ENCODE measurements at regions not wholly inside any gene's neighbourhood (a gene's known extent, or its start where the extent isn't known, plus 50 kb on each side); places are given as distances from the start of the nearest gene placed in this dataset.
A peak's percentile ranks its signal among the peaks of the same experiment; 100 is the strongest.

DNA sequence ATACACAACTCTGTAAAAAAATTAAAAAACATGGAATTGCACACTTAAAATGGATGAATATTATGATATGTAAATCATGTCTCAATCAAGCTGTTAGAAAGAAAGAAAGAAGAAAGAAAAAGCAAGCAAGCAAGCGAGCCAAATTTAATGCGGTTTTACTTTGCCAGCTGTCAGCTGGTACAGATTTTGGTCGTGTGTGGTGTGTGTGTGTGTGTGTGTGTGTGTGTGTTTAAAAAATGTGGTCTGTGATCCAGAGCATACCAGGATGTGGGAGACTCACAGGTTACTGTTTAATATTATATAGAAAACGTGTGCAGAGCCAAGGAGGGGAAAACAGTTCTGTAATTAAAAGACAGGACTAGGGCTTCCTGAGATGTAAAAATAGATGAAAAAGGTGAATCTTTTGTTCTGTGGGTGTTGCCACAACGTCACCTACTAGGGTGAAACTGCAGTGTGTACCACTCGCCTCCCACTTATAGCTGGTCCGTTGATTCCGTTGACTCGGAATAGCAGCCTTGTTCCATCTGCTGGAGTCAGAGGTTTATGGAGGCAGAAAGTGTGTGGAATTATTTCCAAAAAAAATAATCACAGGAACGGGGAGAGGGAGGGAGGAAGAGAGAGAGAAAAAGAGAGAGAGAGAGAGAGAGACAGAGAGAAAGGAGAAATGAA lies 197.7 kb downstream of the BCAS1 start:
- Histone ChIP-seq H3K4me1 (ENCODE audit: control insufficient read depth in 4 of 4, insufficient read depth in 4 of 4, low read length in 3 of 4) (peaks cover 5 to 20% (median 16%) of the 10 kb centered on the region in 4 donors), H3K9ac (ENCODE audit: low read depth in 1 of 2, low read length in 2 of 2) (no peak overlapping the region), H3K27ac (ENCODE audit: low read depth in 1 of 2, low read length in 2 of 2) (peak overlapping the region in 1 of 2 donors; percentile 40), H3K4me3 (ENCODE audit: low read depth in 1 of 3, low read length in 3 of 3) (no peak overlapping the region), H3K27me3 (ENCODE audit: control insufficient read depth in 4 of 4, insufficient read depth in 4 of 4, low read length in 3 of 4) (no peaks in the 10 kb centered on the region), H3K9me3 (ENCODE audit: control insufficient read depth in 4 of 4, low read length in 3 of 4) (no peaks in the 10 kb centered on the region), H3K36me3 (ENCODE audit: control insufficient read depth in 4 of 4, insufficient read depth in 3 of 4, low read depth in 1 of 4, low read length in 3 of 4) (no peaks in the 10 kb centered on the region)
- WGBS: 67% methylated on average over 10 of the region's 10 CpGs
- no peak for TF ChIP-seq TAF1 (conservative IDR thresholded peaks at IDR 0.05)
- DNase-seq (ENCODE audit: low spot score): no peak

DNA sequence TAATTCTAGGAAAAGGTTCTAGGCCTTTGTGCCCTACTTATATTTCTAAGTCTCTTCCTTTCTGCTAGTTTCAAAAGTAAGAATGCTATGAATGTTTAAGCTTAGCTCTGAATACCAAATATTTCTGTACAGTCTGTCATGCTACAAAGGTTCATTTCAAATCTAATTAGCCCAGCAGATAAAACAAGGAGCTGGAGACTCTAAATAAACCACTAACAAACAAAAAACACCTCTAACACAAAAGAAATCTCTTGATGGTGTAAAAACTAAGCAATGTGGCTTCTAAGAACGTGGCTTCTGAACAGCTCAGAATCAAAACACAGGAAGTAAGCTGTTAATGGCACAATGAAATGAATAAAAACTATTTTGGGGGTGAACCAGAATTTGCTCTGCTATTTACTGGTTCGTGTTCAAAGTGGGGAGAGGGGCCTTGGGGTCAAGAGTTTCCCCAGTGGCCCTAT lies 198.3 kb downstream of the BCAS1 start:
- H3K4me3 ChIP-seq (ENCODE audit: low read depth in 1 of 3, low read length in 3 of 3): no peak overlapping the region
- H3K36me3 ChIP-seq (ENCODE audit: control insufficient read depth in 4 of 4, insufficient read depth in 3 of 4, low read depth in 1 of 4, low read length in 3 of 4): no peaks in the 10 kb centered on the region
- H3K9me3 ChIP-seq (ENCODE audit: control insufficient read depth in 4 of 4, low read length in 3 of 4): no peaks in the 10 kb centered on the region
- no peaks in the 10 kb centered on the region for H3K27me3 ChIP-seq (ENCODE audit: control insufficient read depth in 4 of 4, insufficient read depth in 4 of 4, low read length in 3 of 4)
- peak overlapping the region in 1 of 2 donors; percentile 59 for H3K9ac ChIP-seq (ENCODE audit: low read depth in 1 of 2, low read length in 2 of 2)
- DNase-seq (ENCODE audit: low spot score): no peak
- peaks cover 6 to 22% (median 17%) of the 10 kb centered on the region in 4 donors for H3K4me1 ChIP-seq (ENCODE audit: control insufficient read depth in 4 of 4, insufficient read depth in 4 of 4, low read length in 3 of 4)
- H3K27ac ChIP-seq (ENCODE audit: low read depth in 1 of 2, low read length in 2 of 2): peak overlapping the region in 1 of 2 donors; percentile 40
- TF ChIP-seq RAD21 (IDR thresholded peaks at IDR 0.05): no peak
- TF ChIP-seq GABPA (IDR thresholded peaks at IDR 0.05 in 1 of 2, conservative IDR thresholded peaks at IDR 0.05 in 1 of 2): no peak
- TF ChIP-seq, protein P1, sequence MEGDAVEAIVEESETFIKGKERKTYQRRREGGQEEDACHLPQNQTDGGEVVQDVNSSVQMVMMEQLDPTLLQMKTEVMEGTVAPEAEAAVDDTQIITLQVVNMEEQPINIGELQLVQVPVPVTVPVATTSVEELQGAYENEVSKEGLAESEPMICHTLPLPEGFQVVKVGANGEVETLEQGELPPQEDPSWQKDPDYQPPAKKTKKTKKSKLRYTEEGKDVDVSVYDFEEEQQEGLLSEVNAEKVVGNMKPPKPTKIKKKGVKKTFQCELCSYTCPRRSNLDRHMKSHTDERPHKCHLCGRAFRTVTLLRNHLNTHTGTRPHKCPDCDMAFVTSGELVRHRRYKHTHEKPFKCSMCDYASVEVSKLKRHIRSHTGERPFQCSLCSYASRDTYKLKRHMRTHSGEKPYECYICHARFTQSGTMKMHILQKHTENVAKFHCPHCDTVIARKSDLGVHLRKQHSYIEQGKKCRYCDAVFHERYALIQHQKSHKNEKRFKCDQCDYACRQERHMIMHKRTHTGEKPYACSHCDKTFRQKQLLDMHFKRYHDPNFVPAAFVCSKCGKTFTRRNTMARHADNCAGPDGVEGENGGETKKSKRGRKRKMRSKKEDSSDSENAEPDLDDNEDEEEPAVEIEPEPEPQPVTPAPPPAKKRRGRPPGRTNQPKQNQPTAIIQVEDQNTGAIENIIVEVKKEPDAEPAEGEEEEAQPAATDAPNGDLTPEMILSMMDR (IDR thresholded peaks at IDR 0.05; ENCODE audit: low read depth, low read length, missing input control): no peak
- TF ChIP-seq SP1 (IDR thresholded peaks at IDR 0.05): no peak
- TF ChIP-seq NR2F2 (IDR thresholded peaks at IDR 0.05): no peak
- no peak for TF ChIP-seq EGR1 (IDR thresholded peaks at IDR 0.05; ENCODE audit: low read depth in 2 of 2)
- TF ChIP-seq HNF4A (conservative IDR thresholded peaks at IDR 0.05): no peak
- TF ChIP-seq, protein P2, sequence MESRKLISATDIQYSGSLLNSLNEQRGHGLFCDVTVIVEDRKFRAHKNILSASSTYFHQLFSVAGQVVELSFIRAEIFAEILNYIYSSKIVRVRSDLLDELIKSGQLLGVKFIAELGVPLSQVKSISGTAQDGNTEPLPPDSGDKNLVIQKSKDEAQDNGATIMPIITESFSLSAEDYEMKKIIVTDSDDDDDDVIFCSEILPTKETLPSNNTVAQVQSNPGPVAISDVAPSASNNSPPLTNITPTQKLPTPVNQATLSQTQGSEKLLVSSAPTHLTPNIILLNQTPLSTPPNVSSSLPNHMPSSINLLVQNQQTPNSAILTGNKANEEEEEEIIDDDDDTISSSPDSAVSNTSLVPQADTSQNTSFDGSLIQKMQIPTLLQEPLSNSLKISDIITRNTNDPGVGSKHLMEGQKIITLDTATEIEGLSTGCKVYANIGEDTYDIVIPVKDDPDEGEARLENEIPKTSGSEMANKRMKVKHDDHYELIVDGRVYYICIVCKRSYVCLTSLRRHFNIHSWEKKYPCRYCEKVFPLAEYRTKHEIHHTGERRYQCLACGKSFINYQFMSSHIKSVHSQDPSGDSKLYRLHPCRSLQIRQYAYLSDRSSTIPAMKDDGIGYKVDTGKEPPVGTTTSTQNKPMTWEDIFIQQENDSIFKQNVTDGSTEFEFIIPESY (IDR thresholded peaks at IDR 0.05): no peak
- TF ChIP-seq FOXA2 (IDR thresholded peaks at IDR 0.05): no peak
- TF ChIP-seq JUND (IDR thresholded peaks at IDR 0.05): no peak
- no peak for TF ChIP-seq YY1 (IDR thresholded peaks at IDR 0.05)
- TF ChIP-seq HNF4G (IDR thresholded peaks at IDR 0.05): no peak
- TF ChIP-seq, protein P3, sequence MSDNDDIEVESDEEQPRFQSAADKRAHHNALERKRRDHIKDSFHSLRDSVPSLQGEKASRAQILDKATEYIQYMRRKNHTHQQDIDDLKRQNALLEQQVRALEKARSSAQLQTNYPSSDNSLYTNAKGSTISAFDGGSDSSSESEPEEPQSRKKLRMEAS (IDR thresholded peaks at IDR 0.05): no peak
- no peak for TF ChIP-seq FOXA1 (IDR thresholded peaks at IDR 0.05)
- TF ChIP-seq, protein P4, sequence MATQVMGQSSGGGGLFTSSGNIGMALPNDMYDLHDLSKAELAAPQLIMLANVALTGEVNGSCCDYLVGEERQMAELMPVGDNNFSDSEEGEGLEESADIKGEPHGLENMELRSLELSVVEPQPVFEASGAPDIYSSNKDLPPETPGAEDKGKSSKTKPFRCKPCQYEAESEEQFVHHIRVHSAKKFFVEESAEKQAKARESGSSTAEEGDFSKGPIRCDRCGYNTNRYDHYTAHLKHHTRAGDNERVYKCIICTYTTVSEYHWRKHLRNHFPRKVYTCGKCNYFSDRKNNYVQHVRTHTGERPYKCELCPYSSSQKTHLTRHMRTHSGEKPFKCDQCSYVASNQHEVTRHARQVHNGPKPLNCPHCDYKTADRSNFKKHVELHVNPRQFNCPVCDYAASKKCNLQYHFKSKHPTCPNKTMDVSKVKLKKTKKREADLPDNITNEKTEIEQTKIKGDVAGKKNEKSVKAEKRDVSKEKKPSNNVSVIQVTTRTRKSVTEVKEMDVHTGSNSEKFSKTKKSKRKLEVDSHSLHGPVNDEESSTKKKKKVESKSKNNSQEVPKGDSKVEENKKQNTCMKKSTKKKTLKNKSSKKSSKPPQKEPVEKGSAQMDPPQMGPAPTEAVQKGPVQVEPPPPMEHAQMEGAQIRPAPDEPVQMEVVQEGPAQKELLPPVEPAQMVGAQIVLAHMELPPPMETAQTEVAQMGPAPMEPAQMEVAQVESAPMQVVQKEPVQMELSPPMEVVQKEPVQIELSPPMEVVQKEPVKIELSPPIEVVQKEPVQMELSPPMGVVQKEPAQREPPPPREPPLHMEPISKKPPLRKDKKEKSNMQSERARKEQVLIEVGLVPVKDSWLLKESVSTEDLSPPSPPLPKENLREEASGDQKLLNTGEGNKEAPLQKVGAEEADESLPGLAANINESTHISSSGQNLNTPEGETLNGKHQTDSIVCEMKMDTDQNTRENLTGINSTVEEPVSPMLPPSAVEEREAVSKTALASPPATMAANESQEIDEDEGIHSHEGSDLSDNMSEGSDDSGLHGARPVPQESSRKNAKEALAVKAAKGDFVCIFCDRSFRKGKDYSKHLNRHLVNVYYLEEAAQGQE (IDR thresholded peaks at IDR 0.05): no peak
- TF ChIP-seq TAF1 (conservative IDR thresholded peaks at IDR 0.05): no peak
- TF ChIP-seq RXRA (IDR thresholded peaks at IDR 0.05): no peak
- TF ChIP-seq, protein P5, sequence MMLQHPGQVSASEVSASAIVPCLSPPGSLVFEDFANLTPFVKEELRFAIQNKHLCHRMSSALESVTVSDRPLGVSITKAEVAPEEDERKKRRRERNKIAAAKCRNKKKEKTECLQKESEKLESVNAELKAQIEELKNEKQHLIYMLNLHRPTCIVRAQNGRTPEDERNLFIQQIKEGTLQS (IDR thresholded peaks at IDR 0.05): no peak
- 51% methylated on average over 2 of the region's 2 CpGs for WGBS

Data from liver (tissue), 8 donors.